H1 (cell line): ENCODE measurements at regions not wholly inside any gene's neighbourhood (a gene's known extent, or its start where the extent isn't known, plus 50 kb on each side); places are given as distances from the start of the nearest gene placed in this dataset.

Experiments used
- CTCF ChIA-PET: fragments of 300-600 bp; sonication (Branson Sonifier 250); formaldehyde crosslinking; loops from one replicate; lab custom pipeline; 2021; ENCODE audit not compliant: partially characterized antibody; lab: Charles Lee
- POLR2A ChIA-PET: fragments of 300-600 bp; sonication (Branson Sonifier 250); formaldehyde crosslinking; loops from one replicate; lab custom pipeline; 2021; ENCODE audit warnings: inconsistent platforms; ENCODE audit not compliant: partially characterized antibody; lab: Charles Lee
- DNase-seq, 2 experiments: peaks; one replicate each; pipeline versions ENCODE4 v3.0.0 to v3.0.0-alpha.2; 2010 to 2022; ENCODE audit warnings: low spot score in 2 of 2, low read depth in 1 of 2, mixed read lengths in 1 of 2
- FAIRE-seq: peaks from 2 replicates; lab custom pipeline; 2011; peaks lifted over from hg19 to GRCh38; lab: Jason Lieb, UNC
- H2AFZ ChIP-seq: 2 replicates; pipeline ENCODE4 v1.8.1; 2012; ENCODE audit warnings: low read length, inconsistent platforms
- H2AK5ac ChIP-seq: 2 replicates; pipeline ENCODE4 v1.6.1; 2013; ENCODE audit warnings: low read depth, low read length
- H2BK120ac ChIP-seq: replicated peaks from 2 replicates; pipeline ENCODE3; 2013; ENCODE audit warnings: low read depth, low read length, inconsistent platforms
- H2BK12ac ChIP-seq: 2 replicates; pipeline ENCODE4 v1.6.1; 2013; ENCODE audit warnings: low read depth, low read length
- H2BK15ac ChIP-seq: 2 replicates; pipeline ENCODE4 v1.6.1; 2013; ENCODE audit warnings: low read length
- H2BK20ac ChIP-seq: 2 replicates; pipeline ENCODE4 v1.6.1; 2013; ENCODE audit warnings: low read length
- H2BK5ac ChIP-seq: 2 replicates; pipeline ENCODE4 v1.6.1; 2013; ENCODE audit warnings: low read depth, low read length
- H3K14ac ChIP-seq: 2 replicates; pipeline ENCODE4 v1.6.1; 2013; ENCODE audit warnings: inconsistent platforms; ENCODE audit not compliant: insufficient read length
- H3K18ac ChIP-seq: 2 replicates; pipeline ENCODE4 v1.6.1; 2013; ENCODE audit warnings: low read length; ENCODE audit errors: extremely low read depth
- H3K23ac ChIP-seq: 2 replicates; pipeline ENCODE4 v1.6.1; 2013; ENCODE audit warnings: inconsistent platforms; ENCODE audit not compliant: insufficient read length
- H3K23me2 ChIP-seq: 2 replicates; pipeline ENCODE4 v1.6.1; 2013; ENCODE audit warnings: low read depth, low read length
- H3K27ac ChIP-seq: 2 replicates; pipeline ENCODE4 v1.6.1; 2011; ENCODE audit warnings: low read depth, low read length, inconsistent platforms
- H3K27me3 ChIP-seq, 4 experiments: replicated peaks in 1 of 4; 1 replicate in 1 of 4; 2 replicates in 3 of 4; pipeline versions ENCODE4 v1.6.1 to v1.8.1; 2011 to 2013; ENCODE audit warnings: low read length in 3 of 4, mild to moderate bottlenecking in 3 of 4, inconsistent platforms in 2 of 4, mixed read lengths in 2 of 4, moderate library complexity in 1 of 4; ENCODE audit not compliant: control insufficient read depth in 3 of 4, insufficient read depth in 3 of 4; ENCODE audit errors: extremely low read depth in 1 of 4
- H3K36me3 ChIP-seq, 4 experiments: 2 replicates each; pipeline versions ENCODE4 v1.6.1 to v1.8.1; 2011 to 2013; ENCODE audit warnings: mild to moderate bottlenecking in 4 of 4, low read length in 3 of 4, moderate library complexity in 2 of 4, control low read depth in 1 of 4, inconsistent platforms in 1 of 4; ENCODE audit not compliant: insufficient read depth in 4 of 4, control insufficient read depth in 2 of 4
- H3K4ac ChIP-seq: replicated peaks from 2 replicates; pipeline ENCODE3; 2013; ENCODE audit warnings: low read length, low read depth, mixed read lengths, inconsistent platforms; ENCODE audit not compliant: insufficient read length
- H3K4me1 ChIP-seq, 4 experiments: replicated peaks in 1 of 4; 1 replicate in 1 of 4; 2 replicates in 3 of 4; pipeline versions ENCODE4 v1.6.1 to v1.8.1; 2011 to 2013; ENCODE audit warnings: low read length in 3 of 4, inconsistent platforms in 2 of 4, mixed read lengths in 1 of 4; ENCODE audit not compliant: insufficient read depth in 4 of 4, control insufficient read depth in 3 of 4
- H3K4me2 ChIP-seq, 2 experiments: 2 replicates each; pipeline versions ENCODE4 v1.6.1 to v1.8.1; 2011 to 2013; ENCODE audit warnings: low read depth in 2 of 2, low read length in 2 of 2, control low read depth in 1 of 2, inconsistent platforms in 1 of 2, mild to moderate bottlenecking in 1 of 2; ENCODE audit not compliant: insufficient read depth in 1 of 2
- H3K4me3 ChIP-seq, 4 experiments: fragments of 200-600, 300-600 bp in 1 of 4; sonication (generic), shearing (Covaris generic), sonication (Bioruptor Twin) in 1 of 4; 2 replicates each; pipeline versions ENCODE4 v1.5.1 to v1.8.1; 2011 to 2016; ENCODE audit warnings: low read length in 4 of 4, low read depth in 3 of 4, control low read depth in 2 of 4, inconsistent platforms in 2 of 4, mild to moderate bottlenecking in 2 of 4, mixed read lengths in 1 of 4, moderate library complexity in 1 of 4; ENCODE audit not compliant: insufficient read depth in 2 of 4; ENCODE audit errors: extremely low read depth in 1 of 4
- H3K56ac ChIP-seq: replicated peaks from 2 replicates; pipeline ENCODE3; 2013; ENCODE audit warnings: low read depth, mild to moderate bottlenecking, mixed read lengths, low read length, inconsistent platforms; ENCODE audit not compliant: insufficient read length
- H3K79me1 ChIP-seq: 2 replicates; pipeline ENCODE4 v1.6.1; 2013; ENCODE audit warnings: low read depth, low read length, control low read depth
- H3K79me2 ChIP-seq, 2 experiments: 2 replicates each; pipeline versions ENCODE4 v1.6.1 to v1.8.1; 2012 to 2013; ENCODE audit warnings: low read length in 2 of 2, mild to moderate bottlenecking in 2 of 2, inconsistent platforms in 1 of 2; ENCODE audit not compliant: insufficient read depth in 2 of 2, control insufficient read depth in 1 of 2
- H3K9ac ChIP-seq, 4 experiments: replicated peaks in 1 of 4; 1 replicate in 1 of 4; 2 replicates in 3 of 4; pipeline versions ENCODE4 v1.6.1 to v1.8.1; 2011 to 2013; ENCODE audit warnings: low read depth in 3 of 4, low read length in 3 of 4, control low read depth in 2 of 4, mild to moderate bottlenecking in 2 of 4, moderate library complexity in 2 of 4, inconsistent platforms in 1 of 4; ENCODE audit errors: extremely low read depth in 1 of 4
- H3K9me3 ChIP-seq, 2 experiments: 2 replicates each; pipeline versions ENCODE4 v1.6.1 to v1.8.1; 2012 to 2013; ENCODE audit warnings: mild to moderate bottlenecking in 2 of 2, moderate library complexity in 2 of 2, control low read depth in 1 of 2, inconsistent platforms in 1 of 2, low read depth in 1 of 2, low read length in 1 of 2, mixed read lengths in 1 of 2; ENCODE audit not compliant: insufficient read depth in 2 of 2
- H4K20me1 ChIP-seq, 2 experiments: replicated peaks in 1 of 2; 2 replicates each; pipeline versions ENCODE3 to v1.8.1; 2011 to 2013; ENCODE audit warnings: inconsistent platforms in 2 of 2, low read length in 2 of 2, mild to moderate bottlenecking in 1 of 2; ENCODE audit not compliant: insufficient read depth in 2 of 2, control insufficient read depth in 1 of 2
- H4K5ac ChIP-seq: 2 replicates; pipeline ENCODE4 v1.6.1; 2013; ENCODE audit warnings: low read length, low read depth, mixed read lengths, inconsistent platforms; ENCODE audit not compliant: insufficient read length
- H4K8ac ChIP-seq: 2 replicates; pipeline ENCODE4 v1.8.0; 2013; ENCODE audit warnings: mild to moderate bottlenecking, moderate library complexity, low read length, inconsistent platforms; ENCODE audit not compliant: insufficient read depth; ENCODE audit errors: extremely low read depth
- H4K91ac ChIP-seq: replicated peaks from 2 replicates; pipeline ENCODE3; 2013; ENCODE audit warnings: low read length, mixed read lengths, inconsistent platforms; ENCODE audit not compliant: insufficient read length
- BRCA1 ChIP-seq: IDR thresholded peaks from 2 replicates; pipeline ENCODE4 v1.6.1; 2012; ENCODE audit warnings: low read depth, low read length, improper control_type of control experiment
- CBX8 ChIP-seq: fragments of 300-800, 300-1000 bp; sonication (generic); IDR thresholded peaks from 2 replicates; pipeline ENCODE4 v1.7.1; 2016; ENCODE audit warnings: low read depth, low read length, borderline replicate concordance
- EZH2 ChIP-seq: fragments of 200-600 bp; sonication (generic); IDR thresholded peaks from 2 replicates; pipeline ENCODE4 v1.7.1; 2012; ENCODE audit warnings: low read depth, mild to moderate bottlenecking, moderate library complexity, low read length, inconsistent platforms; ENCODE audit not compliant: severe bottlenecking
- POLR2AphosphoS5 ChIP-seq: IDR thresholded peaks from 2 replicates; pipeline ENCODE4 v1.6.1; 2011; ENCODE audit warnings: low read depth, low read length
- RXRA ChIP-seq: IDR thresholded peaks from 2 replicates; pipeline ENCODE4 v1.6.1; 2011; ENCODE audit warnings: low read depth, mild to moderate bottlenecking, low read length, moderate library complexity; ENCODE audit not compliant: insufficient read depth
- SIN3A ChIP-seq, 2 experiments: IDR thresholded peaks in 1 of 2; conservative IDR thresholded peaks in 1 of 2; 2 replicates each; pipeline ENCODE4 v1.6.1; 2011 to 2012; ENCODE audit warnings: low read length in 2 of 2, improper control_type of control experiment in 1 of 2, low read depth in 1 of 2, mild to moderate bottlenecking in 1 of 2
- SRF ChIP-seq: IDR thresholded peaks from 2 replicates; pipeline ENCODE4 v1.6.1; 2011; ENCODE audit warnings: mild to moderate bottlenecking, low read depth, low read length, moderate library complexity
- SUZ12 ChIP-seq: fragments of 200-600 bp; sonication (generic); IDR thresholded peaks from 2 replicates; pipeline ENCODE4 v1.6.1; 2012; ENCODE audit warnings: mild to moderate bottlenecking, inconsistent platforms, low read length, moderate library complexity, mixed read lengths
- TAF1 ChIP-seq: IDR thresholded peaks from 2 replicates; pipeline ENCODE4 v1.6.1; 2011; ENCODE audit warnings: mild to moderate bottlenecking, low read depth, low read length
- TAF7 ChIP-seq: optimal IDR thresholded peaks from 2 replicates; pipeline ENCODE3; 2011; ENCODE audit warnings: low read depth, mild to moderate bottlenecking, inconsistent platforms, low read length, moderate library complexity, borderline replicate concordance
- TEAD4 ChIP-seq: IDR thresholded peaks from 2 replicates; pipeline ENCODE4 v1.6.1; 2012; ENCODE audit warnings: low read depth, low read length, inconsistent platforms, mixed read lengths
- USF2 ChIP-seq: IDR thresholded peaks from 2 replicates; pipeline ENCODE4 v1.6.1; 2011; ENCODE audit warnings: low read length, improper control_type of control experiment
- WGBS, 2 experiments: shearing (Covaris generic) in 1 of 2; methylation state at CpG; one replicate each; pipeline versions ENCODE4 v1.1.6 to v1.1.7; 2013 to 2015; ENCODE audit warnings: low lambda C conversion rate in 2 of 2, mixed read lengths in 2 of 2, inconsistent platforms in 1 of 2, low coverage in 1 of 2, missing lambda C conversion rate in 1 of 2; ENCODE audit not compliant: insufficient replicate concordance in 2 of 2, insufficient coverage in 1 of 2, insufficient read length in 1 of 2; ENCODE audit errors: extremely low coverage in 1 of 2, missing lambda C conversion rate in 1 of 2; 5-methylcytosine and 5-hydroxymethylcytosine counted together
- TF ChIP-seq, protein P1 (sequence below): IDR thresholded peaks from 2 replicates; pipeline ENCODE4 v1.6.1; 2011; ENCODE audit warnings: low read depth, mild to moderate bottlenecking, low read length; ENCODE audit not compliant: insufficient read depth

DNA sequence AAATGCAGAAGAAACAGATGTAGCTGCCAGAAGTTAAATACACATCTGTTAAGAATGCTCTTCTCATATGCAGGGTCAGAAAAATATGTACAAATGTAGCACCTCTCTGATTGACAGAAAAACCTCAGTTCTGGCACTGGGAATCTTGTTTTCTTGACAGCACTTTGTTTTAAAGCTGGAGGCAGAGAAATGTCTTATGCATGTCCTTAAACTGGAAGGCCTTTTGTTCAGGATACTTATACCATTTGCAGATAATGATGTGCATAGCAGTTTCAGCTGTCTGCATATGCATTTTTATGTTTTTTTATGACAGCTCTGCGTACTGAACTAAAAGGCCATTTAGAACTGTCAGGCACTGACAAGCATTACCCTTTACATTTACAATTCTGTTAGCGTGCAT lies 567.9 kb downstream of the EBF1 start:
- Histone ChIP-seq H4K91ac (no peak overlapping the region), H3K4ac (no peak overlapping the region), H3K23ac (no peak overlapping the region), H3K9me3 (no peaks in the 10 kb centered on the region), H3K79me2 (no peaks in the 10 kb centered on the region), H2BK12ac (no peak overlapping the region), H3K79me1 (no peaks in the 10 kb centered on the region), H3K4me2 (no peak overlapping the region), H3K4me3 (no peak overlapping the region), H2BK120ac (no peak overlapping the region), H3K14ac (no peak overlapping the region), H3K36me3 (no peaks in the 10 kb centered on the region), H2BK20ac (no peak overlapping the region), H2AK5ac (no peak overlapping the region), H3K27me3 (no peaks in the 10 kb centered on the region), H4K8ac (no peak overlapping the region), H2AFZ (no peak overlapping the region), H4K5ac (no peak overlapping the region), H3K23me2 (no peaks in the 10 kb centered on the region)
- ChIA-PET POLR2A (no interaction called here), CTCF (interaction anchor here (0.7 kb wide), 1 partner anchor 142 kb away, joined by 3 read pairs; no protein-coding TSS in a partner anchor)
- TF ChIP-seq BRCA1 (no peak), TEAD4 (no peak), SUZ12 (no peak), USF2 (no peak), TAF7 (no peak), EZH2 (no peak), POLR2AphosphoS5 (no peak), RXRA (no peak), SRF (no peak), SIN3A (conservative IDR thresholded peaks at IDR 0.05 in 1 of 2, IDR thresholded peaks at IDR 0.05 in 1 of 2; ENCODE audit: low read depth in 1 of 2, low read length in 2 of 2) (no peak), TAF1 (no peak), CBX8 (no peak)
- TF ChIP-seq, protein P1, sequence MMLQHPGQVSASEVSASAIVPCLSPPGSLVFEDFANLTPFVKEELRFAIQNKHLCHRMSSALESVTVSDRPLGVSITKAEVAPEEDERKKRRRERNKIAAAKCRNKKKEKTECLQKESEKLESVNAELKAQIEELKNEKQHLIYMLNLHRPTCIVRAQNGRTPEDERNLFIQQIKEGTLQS: no peak
- TF ChIP-seq, all 59 proteins: peak for 0
- Histone ChIP-seq H3K27ac (no peak overlapping the region), H2BK5ac (no peak overlapping the region), H3K9ac (no peak overlapping the region), H4K20me1 (no peaks in the 10 kb centered on the region), H2BK15ac (no peak overlapping the region), H3K4me1 (peaks cover 0 to 2% (median 0%) of the 10 kb centered on the region in 4 experiments; a peak in 1 of 7 replicates), H3K18ac (no peak overlapping the region), H3K56ac (no peak overlapping the region)
- FAIRE-seq (no peak), DNase-seq (no peak)
- WGBS, 2 experiments: 91% methylated on average over 2 of the region's 2 CpGs; no CpG with 5 or more reads in 1 of the 2 experiments
